GM21381 (cell line): ENCODE measurements at regions not wholly inside any gene's neighbourhood (a gene's known extent, or its start where the extent isn't known, plus 50 kb on each side); places are given as distances from the start of the nearest gene placed in this dataset.

Experiments
- ATAC-seq: cut with Tn5 transposase; IDR thresholded peaks from one replicate; pipeline ENCODE4 v1.9.1; 2021; ENCODE audit warnings: mild to moderate bottlenecking, moderate library complexity; ENCODE audit not compliant: unreplicated experiment

DNA sequence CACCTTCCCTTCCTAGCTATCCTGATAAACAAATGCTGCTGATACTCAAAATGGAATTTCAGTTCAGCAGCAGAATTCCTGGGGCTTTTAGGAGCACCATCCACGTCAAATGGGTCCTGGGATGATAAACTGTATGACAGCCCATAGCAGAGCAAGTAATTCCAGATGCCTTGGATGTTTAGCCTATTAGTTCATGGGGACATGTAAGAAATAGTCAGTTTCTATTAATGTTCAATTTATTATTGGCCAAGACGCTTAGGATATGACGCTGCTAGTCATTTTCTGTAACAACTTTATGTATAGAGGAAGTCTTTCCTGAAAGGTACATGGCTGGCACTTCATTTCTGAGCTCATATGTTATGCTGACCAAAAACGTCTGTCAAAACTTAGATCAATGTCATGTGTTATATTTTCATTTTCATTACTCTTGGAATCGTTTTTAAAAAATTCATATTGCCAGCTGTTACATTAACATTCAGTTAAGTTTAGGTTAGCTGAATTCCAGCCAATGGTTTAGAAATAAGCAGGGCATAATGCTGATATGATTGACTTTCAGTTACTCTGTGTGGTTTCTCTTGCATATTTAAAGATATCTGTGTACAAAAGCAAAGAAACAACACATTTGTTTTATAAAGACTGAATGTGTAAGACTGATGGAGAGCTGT, 243.8 kb downstream of the CSNK1G3 start:
- ATAC-seq = no peak

DNA sequence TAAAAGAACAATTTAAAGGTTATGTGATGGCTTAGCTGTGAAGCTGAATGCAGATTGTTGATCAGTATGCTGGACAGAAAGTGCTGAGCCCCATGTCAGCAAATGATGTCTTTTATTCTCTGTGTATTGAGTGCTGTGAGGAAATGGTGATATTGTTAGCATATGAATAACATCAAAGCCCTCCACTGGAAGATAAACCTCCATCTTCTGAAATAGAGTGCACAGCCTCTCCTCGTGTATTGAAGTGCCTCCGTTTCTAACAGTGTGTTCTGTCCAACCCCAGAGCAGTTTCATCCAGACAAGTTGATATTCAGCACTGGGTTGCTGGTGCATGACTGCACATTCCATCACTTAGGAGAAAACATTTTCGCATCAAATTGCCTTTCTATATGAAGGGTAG, 242.9 kb downstream of the CSNK1G3 start:
- no peak for ATAC-seq

- no peak for ATAC-seq
Measured at GRCh38 chr5:123753937-123754891, 242.2 kb downstream of the CSNK1G3 start.

GRCh38 chr5:123753180-123753936, 241.4 kb downstream of the CSNK1G3 start:
- ATAC-seq = no peak

DNA sequence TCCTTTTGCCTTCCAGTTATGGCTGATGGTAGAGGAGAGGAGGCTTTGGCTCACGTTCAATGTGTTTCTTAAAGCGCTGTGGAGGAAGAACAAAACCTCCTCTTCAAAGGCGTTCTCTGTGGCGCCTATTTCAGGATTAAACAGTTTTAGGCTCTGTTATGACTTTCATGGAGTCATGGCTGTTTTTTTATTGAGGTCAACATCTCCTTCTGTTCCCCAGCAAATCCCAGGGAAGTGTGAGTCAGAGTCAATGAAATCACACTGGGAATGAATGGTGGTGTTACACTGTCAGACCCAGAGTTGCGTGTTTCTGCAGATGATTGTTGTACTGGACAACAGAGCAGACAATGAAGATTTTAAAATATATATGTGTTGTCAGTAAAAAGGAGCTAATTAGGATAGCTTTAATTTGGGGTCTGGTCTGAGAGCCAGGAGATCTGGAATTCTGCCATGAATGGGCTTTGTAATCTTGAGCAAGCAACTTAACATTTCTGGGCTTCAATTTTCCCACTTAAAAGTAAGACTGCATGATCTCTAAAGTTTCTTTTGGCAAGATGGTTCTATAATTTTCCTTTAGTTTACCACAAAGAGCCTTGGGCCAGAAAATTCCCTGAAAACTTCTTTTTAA, 240.7 kb downstream of the CSNK1G3 start:
- no peak for ATAC-seq

- no peak for ATAC-seq
Measured at GRCh38 chr5:123751670-123752069, 239.7 kb downstream of the CSNK1G3 start.

DNA sequence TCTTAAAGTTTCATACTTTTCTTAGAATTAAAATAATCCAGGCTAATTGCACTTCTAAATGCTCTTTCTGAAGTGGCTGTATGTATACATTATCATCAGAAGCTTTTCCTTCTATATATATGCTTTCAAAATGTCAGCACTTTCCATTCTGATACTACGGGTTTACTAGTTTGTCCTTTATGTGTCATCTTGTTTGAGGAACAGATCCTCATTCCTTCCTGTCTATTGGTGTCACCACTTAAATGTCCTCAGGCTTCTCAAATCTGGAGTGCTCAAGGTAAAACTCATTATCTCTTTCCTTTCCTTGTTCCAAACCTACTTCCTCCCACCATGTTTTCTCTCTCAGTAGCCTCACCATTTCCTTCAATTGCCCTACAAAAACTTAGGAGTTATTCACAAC, 236.3 kb downstream of the CSNK1G3 start:
- no peak for ATAC-seq

DNA sequence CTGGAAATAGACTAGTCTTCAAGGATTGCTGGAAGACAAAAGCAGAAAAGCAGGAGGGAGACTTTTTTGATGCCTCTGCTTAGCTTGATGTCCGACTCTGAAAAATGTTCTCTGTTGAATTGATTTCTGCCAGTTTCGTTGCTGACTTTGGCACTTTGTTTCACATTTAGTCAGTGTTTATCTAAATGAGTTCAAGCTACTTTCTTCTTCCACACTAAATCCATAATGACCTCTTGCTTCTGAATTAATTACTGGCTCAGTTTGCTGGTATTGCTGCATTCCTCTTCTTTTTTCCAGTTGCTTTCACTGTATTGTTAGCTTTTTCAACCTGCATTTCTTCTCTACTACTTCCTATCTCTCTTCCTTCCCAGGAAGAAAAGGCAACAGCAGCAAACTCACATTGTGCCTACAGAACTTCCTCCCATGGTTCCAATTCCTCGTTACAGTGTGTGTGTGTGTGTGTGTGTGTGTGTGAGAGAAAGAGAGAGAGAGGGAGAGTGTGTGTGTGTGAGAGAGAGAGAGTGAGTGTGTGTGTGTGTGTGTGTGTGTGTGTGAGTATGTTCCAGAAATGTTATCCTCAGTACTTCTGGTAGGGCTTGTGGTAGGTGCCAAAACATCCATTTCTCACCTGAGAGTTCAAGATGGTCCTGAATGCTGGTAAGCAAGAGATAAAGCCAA, 234.8 kb downstream of the CSNK1G3 start:
- ATAC-seq = no peak

DNA sequence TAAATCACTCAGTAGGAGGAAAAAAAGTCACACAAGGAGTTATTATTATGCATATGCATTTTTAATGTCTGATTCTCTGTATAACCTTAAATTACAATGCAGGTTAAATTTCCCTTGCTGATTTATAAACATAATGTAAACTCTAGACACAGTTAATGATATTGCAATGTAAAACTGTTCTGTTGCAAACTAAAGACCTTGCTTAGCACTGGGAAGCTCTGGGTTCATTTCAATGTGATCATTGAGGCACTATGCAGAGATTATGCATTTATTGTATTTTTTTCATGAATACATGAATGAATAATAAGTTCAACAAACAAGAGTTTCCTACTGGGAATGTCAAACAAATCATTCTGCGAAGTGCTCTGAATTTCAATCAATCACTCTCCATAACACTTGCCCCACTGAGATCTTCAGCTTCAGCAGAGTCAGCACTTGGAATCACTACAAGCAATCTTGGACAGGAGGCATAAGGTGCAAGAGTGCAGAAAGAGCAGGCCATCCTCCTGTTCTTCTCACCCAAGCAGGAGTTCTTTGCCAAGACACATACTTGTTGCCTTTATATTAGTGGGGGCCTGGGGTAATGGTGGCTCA, 232.1 kb downstream of the CSNK1G3 start:
- no peak for ATAC-seq

DNA sequence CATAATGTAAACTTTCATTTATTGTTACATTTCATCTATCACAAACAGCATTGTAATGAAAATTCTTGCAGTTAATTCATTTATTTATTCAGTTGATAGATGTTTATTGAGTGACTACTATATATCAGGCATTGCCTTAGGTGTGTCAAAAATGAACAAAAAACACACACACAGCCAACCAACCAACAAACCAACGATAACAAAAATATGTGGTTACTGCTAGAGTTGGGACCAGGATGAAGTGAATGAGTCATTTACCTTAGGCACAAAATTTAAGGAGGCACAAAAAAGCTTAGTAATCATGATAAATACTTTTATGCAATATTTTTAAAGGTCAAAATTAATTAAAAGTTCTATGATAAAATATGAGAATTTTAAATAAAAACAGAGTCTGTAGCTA, 223.4 kb downstream of the CSNK1G3 start:
- no peak for ATAC-seq

- no peak for ATAC-seq
Measured at GRCh38 chr5:123732257-123732656, 220.3 kb downstream of the CSNK1G3 start.

- no peak for ATAC-seq
Measured at GRCh38 chr5:123722451-123722850, 210.5 kb downstream of the CSNK1G3 start.

DNA sequence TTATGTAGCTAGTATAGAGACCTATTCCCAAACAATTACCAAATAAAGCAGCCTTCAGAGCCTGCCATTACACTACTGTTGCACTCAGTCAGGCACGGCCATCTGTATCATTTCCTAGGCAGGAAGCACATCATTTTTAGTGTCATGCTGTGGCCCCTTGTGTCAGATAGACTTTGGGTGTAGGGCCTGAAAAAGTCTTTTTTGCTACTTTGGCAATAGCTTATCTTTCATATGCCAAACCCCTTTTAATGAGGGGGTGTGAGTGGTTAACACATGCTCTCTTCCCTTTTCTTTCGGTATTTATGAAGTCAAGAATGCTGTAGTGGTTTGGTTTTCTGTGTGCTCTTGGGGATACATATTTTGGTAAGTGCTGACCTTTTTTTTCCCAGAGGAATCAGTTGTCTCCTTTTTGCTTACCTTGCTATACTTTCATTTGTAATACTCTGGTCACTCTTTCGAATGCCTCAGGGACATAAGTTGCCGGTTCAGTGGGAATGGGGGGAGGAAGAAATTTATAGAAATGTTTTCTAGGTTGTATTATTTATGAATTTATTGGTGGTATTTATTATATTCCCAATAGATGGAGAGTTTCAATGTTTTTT, 209.8 kb downstream of the CSNK1G3 start:
- no peak for ATAC-seq

GRCh38 chr5:123720955-123721354, 209.0 kb downstream of the CSNK1G3 start:
- no peak for ATAC-seq

GRCh38 chr5:123720339-123720738, 208.4 kb downstream of the CSNK1G3 start:
- no peak for ATAC-seq

DNA sequence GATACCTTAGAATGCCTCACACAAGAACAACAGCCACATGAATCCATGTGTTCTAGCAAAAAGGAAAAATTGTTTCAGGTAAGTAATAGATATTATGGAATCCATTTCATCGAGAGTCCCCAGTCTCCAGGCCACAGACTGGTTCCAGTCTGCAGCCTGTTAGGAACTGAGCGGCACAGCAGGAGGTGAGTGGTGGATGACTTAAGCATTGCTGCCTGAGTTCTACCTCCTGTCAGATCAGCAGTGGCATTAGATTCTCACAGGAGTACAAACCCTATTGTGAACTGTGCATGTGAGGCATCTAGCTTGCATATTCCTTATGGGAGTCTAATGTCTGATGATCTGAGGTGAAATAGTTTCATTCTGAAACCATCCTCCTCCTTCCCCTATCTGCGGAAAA, 207.0 kb downstream of the CSNK1G3 start:
- ATAC-seq = no peak

DNA sequence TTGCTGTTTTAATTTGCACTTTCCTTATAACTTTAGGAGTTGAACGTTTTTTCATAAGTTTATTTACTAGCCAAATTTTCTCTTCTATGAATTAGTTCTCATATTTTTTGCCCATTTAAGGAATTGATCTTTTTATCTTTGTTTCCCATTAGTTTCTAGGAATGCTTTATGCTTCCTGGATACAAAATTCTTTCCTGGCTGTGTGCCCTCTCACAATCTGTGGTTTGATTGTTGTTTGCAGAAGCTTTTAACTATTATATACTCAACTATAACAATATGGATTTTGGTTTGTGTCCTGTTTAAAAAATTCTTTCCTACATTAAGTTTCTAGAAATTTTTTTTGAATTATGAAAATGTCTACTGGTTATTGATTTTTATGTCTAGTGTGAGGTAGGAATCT, 206.3 kb downstream of the CSNK1G3 start:
- ATAC-seq = no peak

DNA sequence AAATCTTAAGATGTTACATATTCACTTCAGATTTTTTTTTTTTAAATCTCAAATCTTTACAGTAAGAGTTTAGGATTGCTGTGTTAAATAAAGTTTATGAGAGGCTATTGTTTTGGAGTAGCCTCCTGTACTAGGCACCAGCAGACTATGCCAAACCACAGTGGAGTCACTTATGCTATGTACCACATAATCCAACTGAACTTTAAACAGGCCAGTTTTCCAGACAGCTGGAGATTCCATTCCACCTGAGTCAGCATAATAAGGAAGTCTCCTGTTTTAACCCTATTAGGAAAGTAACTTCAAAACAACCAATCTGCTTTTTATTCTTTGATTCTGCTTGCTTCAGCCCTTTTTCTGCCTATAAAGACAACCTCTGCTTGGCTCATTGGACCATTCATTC, 205.2 kb downstream of the CSNK1G3 start:
- ATAC-seq = no peak

DNA sequence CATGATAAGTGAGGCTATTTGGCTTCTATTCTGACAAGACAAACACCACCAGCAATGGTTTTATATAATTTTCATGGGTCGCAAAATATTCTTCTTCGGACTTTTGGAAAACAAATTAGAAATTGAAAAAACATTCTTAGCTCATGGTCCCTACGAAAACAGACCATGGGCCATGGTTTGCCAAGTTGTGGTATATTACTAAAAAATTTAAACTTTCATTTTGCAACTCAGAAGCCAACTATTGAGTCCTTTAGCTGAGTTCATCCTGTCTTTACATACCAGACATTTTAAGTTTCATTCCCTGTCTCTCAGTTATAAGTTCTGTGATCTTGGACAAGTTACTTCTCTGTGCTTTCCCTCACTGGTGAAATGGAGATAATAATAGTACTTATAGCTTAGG, 198.1 kb downstream of the CSNK1G3 start:
- ATAC-seq = no peak

- ATAC-seq = no peak
Measured at GRCh38 chr5:123709422-123709821, 197.4 kb downstream of the CSNK1G3 start.
